ENCODE measurements at regions not wholly inside any gene's neighbourhood (a gene's known extent, or its start where the extent isn't known, plus 50 kb on each side); places are given as distances from the start of the nearest gene placed in this dataset.
"Not testable (repeated sequence)": the region's sequence is repeated elsewhere in the genome, so short reads cannot be mapped to it uniquely, and the experiment has no call there.

- DNase-seq (ENCODE audit: low read depth, low spot score), result no peak
These were observed 216.9 kb upstream of the PLPPR1 start for GRCh38 chr9:100811643-100812042.

- no peak for DNase-seq (ENCODE audit: low read depth, low spot score)
These were observed 214.7 kb upstream of the PLPPR1 start for GRCh38 chr9:100813871-100814270.

- DNase-seq (ENCODE audit: low read depth, low spot score), result no peak
These were observed 208.5 kb upstream of the PLPPR1 start for GRCh38 chr9:100819980-100820379.

GRCh38 chr9:100833035-100833434, 195.5 kb upstream of the PLPPR1 start:
- DNase-seq (ENCODE audit: low read depth, low spot score), result not testable (repeated sequence)

- DNase-seq (ENCODE audit: low read depth, low spot score), result no peak
These were observed 189.7 kb upstream of the PLPPR1 start for GRCh38 chr9:100838857-100839256.

- no peak for DNase-seq (ENCODE audit: low read depth, low spot score)
These were observed 179.8 kb upstream of the PLPPR1 start for GRCh38 chr9:100848726-100849125.

- DNase-seq (ENCODE audit: low read depth, low spot score), result no peak
These were observed 176.4 kb upstream of the PLPPR1 start for GRCh38 chr9:100852088-100852487.

- no peak for DNase-seq (ENCODE audit: low read depth, low spot score)
These were observed 172.3 kb upstream of the PLPPR1 start for GRCh38 chr9:100856238-100856637.

- no peak for DNase-seq (ENCODE audit: low read depth, low spot score)
These were observed 163.4 kb upstream of the PLPPR1 start for GRCh38 chr9:100865111-100865510.

- no peak for DNase-seq (ENCODE audit: low read depth, low spot score)
These were observed 162.9 kb upstream of the PLPPR1 start for GRCh38 chr9:100865648-100866047.

GRCh38 chr9:100869326-100869725, 159.2 kb upstream of the PLPPR1 start:
- DNase-seq (ENCODE audit: low read depth, low spot score), result no peak

- no peak for DNase-seq (ENCODE audit: low read depth, low spot score)
These were observed 148.6 kb upstream of the PLPPR1 start for GRCh38 chr9:100879884-100880283.

- DNase-seq (ENCODE audit: low read depth, low spot score), result no peak
These were observed 148.2 kb upstream of the PLPPR1 start for GRCh38 chr9:100880284-100880683.

GRCh38 chr9:100884518-100884917, 144.0 kb upstream of the PLPPR1 start:
- no peak for DNase-seq (ENCODE audit: low read depth, low spot score)

GRCh38 chr9:100890321-100890720, 138.2 kb upstream of the PLPPR1 start:
- no peak for DNase-seq (ENCODE audit: low read depth, low spot score)

GRCh38 chr9:100911273-100911672, 117.3 kb upstream of the PLPPR1 start:
- no peak for DNase-seq (ENCODE audit: low read depth, low spot score)

GRCh38 chr9:100913257-100913656, 115.3 kb upstream of the PLPPR1 start:
- no peak for DNase-seq (ENCODE audit: low read depth, low spot score)

- DNase-seq (ENCODE audit: low read depth, low spot score), result no peak
These were observed 114.3 kb upstream of the PLPPR1 start for GRCh38 chr9:100914266-100914665.

- DNase-seq (ENCODE audit: low read depth, low spot score), result no peak
These were observed 109.0 kb upstream of the PLPPR1 start for GRCh38 chr9:100919506-100919905.

GRCh38 chr9:100926366-100926765, 102.2 kb upstream of the PLPPR1 start:
- no peak for DNase-seq (ENCODE audit: low read depth, low spot score)

- DNase-seq (ENCODE audit: low read depth, low spot score), result no peak
These were observed 100.8 kb upstream of the PLPPR1 start for GRCh38 chr9:100927763-100928162.

GRCh38 chr9:100933656-100934055, 94.9 kb upstream of the PLPPR1 start:
- DNase-seq (ENCODE audit: low read depth, low spot score), result no peak

- no peak for DNase-seq (ENCODE audit: low read depth, low spot score)
These were observed 91.1 kb upstream of the PLPPR1 start for GRCh38 chr9:100937382-100937781.

- no peak for DNase-seq (ENCODE audit: low read depth, low spot score)
These were observed 90.0 kb upstream of the PLPPR1 start for GRCh38 chr9:100938507-100938906.

- DNase-seq (ENCODE audit: low read depth, low spot score), result no peak
These were observed 88.9 kb upstream of the PLPPR1 start for GRCh38 chr9:100939636-100940035.

All from activated CD4-positive, CD25-positive, alpha-beta regulatory T cell treated with anti-CD3 and anti-CD28 coated beads, Interleukin-2, amount 50 U/mL, for 16 hours (primary cell).